Adrenal gland (tissue), 9 donors: ENCODE measurements at regions not wholly inside any gene's neighbourhood (a gene's known extent, or its start where the extent isn't known, plus 50 kb on each side); places are given as distances from the start of the nearest gene placed in this dataset.
"Not testable (repeated sequence)": the region's sequence is repeated elsewhere in the genome, so short reads cannot be mapped to it uniquely, and the experiment has no call there.

Source experiments
- DNase-seq, 7 donors: peaks; one replicate each; pipeline ENCODE4 v3.0.0-alpha.2; 2019 to 2020
- H3K27ac ChIP-seq, 5 donors: fragments of 200-600 bp; sonication (generic) in 4 of 5; 1 replicate in 3 of 5; 2 replicates in 2 of 5; pipeline versions ENCODE4 v1.5.1 to v1.8.0; 2016 to 2020; ENCODE audit warnings: mild to moderate bottlenecking in 1 of 5
- H3K27me3 ChIP-seq: fragments of 200-600 bp; 2 replicates; pipeline ENCODE4 v1.8.0; 2021
- H3K36me3 ChIP-seq, 2 donors: fragments of 200-600 bp; replicated peaks in 1 of 2; 1 replicate in 1 of 2; 2 replicates in 1 of 2; pipeline versions ENCODE4 v1.5.1 to v1.8.0; 2018 to 2022
- H3K4me1 ChIP-seq, 2 donors: fragments of 200-600 bp; replicated peaks in 1 of 2; 1 replicate in 1 of 2; 2 replicates in 1 of 2; pipeline versions ENCODE4 v1.5.1 to v1.8.0; 2018 to 2021
- H3K4me3 ChIP-seq, 4 donors: fragments of 200-600 bp; sonication (generic) in 3 of 4; one replicate each; pipeline ENCODE4 v1.5.1; 2016 to 2018
- H3K9me3 ChIP-seq, 3 donors: fragments of 200-600 bp; sonication (generic) in 1 of 3; replicated peaks in 1 of 3; 1 replicate in 2 of 3; 2 replicates in 1 of 3; pipeline versions ENCODE4 v1.5.1 to v1.8.0; 2016 to 2021
- POLR2A ChIP-seq, 2 donors: fragments of 450-650 bp; IDR thresholded peaks; one replicate each; pipeline ENCODE4 v1.6.1; 2017; ENCODE audit warnings: antibody characterized with exemption in 2 of 2, mild to moderate bottlenecking in 2 of 2, moderate library complexity in 1 of 2
- WGBS, 4 donors: extraction: QIAGEN DNeasy Blood & Tissue Kit in 2 of 4; methylation state at CpG; one replicate each; pipeline versions ENCODE4 v1.1.5 to v1.1.7; 2013 to 2017; 5-methylcytosine and 5-hydroxymethylcytosine counted together
- intact Hi-C, 2 donors: fragments of 100-400 bp; cut with DNase I; formaldehyde crosslinking; loops; one replicate each; pipeline versions ENCODE4 v1.14.1 to v1.15.0; 2022 to 2023
- TF ChIP-seq, protein P1 (sequence below), 6 experiments: fragments of 450-650 bp in 4 of 6; fragments of 200-600 bp in 2 of 6; sonication (generic) in 1 of 6; IDR thresholded peaks; 1 replicate in 5 of 6; 2 replicates in 1 of 6; pipeline versions ENCODE4 v1.5.1 to v1.8.0; 2016 to 2021; ENCODE audit warnings: antibody characterized with exemption in 6 of 6, mild to moderate bottlenecking in 2 of 6, moderate library complexity in 1 of 6
- donor health status: healthy with polysubstance abuse.
- donor health status: Bipolar disorder and iron deficiency.
- donor health status: DM: yes; HTN: yes; CAD: no.
- donor health status: DM: no; HTN: no; CAD: no.
- donor health status: DM: no; HTN: no; CAD: no.

DNA sequence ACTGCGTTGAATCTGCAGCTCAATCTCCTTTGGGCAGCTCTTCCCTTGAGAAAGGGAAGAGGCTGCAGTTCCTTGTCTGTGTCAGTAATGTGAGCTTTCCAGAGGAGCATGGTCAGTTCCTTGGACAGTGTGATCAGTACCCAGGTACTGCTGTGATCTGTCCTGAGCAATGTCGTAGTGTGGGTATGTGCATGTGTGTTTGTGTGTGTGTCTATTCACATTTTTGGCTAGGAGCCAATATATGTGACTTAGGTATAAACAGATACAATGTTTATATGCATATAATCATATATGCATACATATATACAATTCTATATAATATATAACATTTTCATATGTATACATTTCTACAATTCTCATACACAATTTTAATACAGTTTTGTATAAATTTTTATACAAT lies 85.4 kb upstream of the OLIG3 start:
- 58 to 88% (median 74%) methylated on average over 2 of the region's 2 CpGs for WGBS, 4 donors
- H3K4me1 ChIP-seq = no peaks in the 10 kb centered on the region

DNA sequence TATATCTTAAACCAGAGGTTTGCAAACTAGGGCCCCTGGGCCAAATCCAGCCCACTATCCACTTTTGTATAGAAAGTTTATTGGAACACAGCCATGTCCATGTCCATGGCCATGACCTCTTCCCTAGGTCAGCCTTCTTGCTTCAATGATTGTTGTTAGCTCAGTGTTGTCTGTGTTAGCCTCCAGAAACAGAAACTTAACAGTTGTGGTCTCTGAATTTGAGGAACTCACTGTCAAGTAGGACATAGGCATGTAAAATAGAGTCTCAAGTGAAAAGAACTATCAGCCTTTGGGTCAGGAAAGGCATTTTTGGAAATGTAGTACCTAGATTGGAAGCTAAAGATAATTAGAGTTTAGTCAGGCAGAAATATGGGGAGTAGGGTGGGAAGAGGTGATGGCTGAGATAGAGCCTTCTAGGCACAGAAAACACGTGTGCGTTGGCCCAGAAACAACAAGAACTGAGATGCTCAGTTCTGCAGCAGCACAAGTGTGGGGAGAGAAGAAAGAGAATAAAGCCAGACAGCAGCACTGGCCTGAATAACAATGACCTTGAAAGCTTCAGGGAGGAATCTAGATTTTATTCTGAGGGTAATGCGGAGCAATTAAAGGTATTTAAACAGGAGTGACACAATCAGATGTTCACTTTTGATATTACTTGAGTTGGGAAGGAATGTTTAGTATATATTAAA lies 87.0 kb upstream of the OLIG3 start:
- WGBS, 4 donors = 35 to 47% (median 43%) methylated on average over 3 of the region's 3 CpGs
- DNase-seq = no peak

More for the DNA sequence above, 85.4 kb upstream of the OLIG3 start:
- intact Hi-C loops = no loop called here
- Histone ChIP-seq H3K27me3 (no peaks in the 10 kb centered on the region), H3K27ac (no peak overlapping the region), H3K36me3 (no peaks in the 10 kb centered on the region), H3K9me3 (no peaks in the 10 kb centered on the region), H3K4me3 (no peak overlapping the region)
- no peak for DNase-seq
- TF ChIP-seq, protein P1, sequence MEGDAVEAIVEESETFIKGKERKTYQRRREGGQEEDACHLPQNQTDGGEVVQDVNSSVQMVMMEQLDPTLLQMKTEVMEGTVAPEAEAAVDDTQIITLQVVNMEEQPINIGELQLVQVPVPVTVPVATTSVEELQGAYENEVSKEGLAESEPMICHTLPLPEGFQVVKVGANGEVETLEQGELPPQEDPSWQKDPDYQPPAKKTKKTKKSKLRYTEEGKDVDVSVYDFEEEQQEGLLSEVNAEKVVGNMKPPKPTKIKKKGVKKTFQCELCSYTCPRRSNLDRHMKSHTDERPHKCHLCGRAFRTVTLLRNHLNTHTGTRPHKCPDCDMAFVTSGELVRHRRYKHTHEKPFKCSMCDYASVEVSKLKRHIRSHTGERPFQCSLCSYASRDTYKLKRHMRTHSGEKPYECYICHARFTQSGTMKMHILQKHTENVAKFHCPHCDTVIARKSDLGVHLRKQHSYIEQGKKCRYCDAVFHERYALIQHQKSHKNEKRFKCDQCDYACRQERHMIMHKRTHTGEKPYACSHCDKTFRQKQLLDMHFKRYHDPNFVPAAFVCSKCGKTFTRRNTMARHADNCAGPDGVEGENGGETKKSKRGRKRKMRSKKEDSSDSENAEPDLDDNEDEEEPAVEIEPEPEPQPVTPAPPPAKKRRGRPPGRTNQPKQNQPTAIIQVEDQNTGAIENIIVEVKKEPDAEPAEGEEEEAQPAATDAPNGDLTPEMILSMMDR (IDR thresholded peaks at IDR 0.05) = no peak
- no peak for TF ChIP-seq POLR2A (IDR thresholded peaks at IDR 0.05)

DNA sequence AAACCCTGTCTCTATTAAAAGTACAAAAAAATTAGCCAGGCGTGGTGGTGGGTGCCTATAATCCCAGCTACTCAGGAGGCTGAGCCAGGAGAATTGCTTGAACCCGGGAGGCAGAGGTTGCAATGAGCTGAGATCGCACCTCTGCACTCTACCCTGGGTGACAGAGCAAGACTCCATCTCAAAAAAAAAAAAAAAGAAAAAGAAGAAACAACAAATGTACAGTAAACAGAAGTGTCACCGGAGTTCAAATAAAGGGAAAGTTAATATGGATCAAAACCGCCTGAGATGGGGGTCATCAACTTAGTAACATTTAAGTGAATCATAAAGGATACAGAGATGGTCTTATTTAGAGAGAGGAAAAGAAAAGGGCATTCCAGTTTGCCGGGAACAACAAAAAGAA lies 89.3 kb upstream of the OLIG3 start:
- intact Hi-C loops, H3K36me3 ChIP-seq, H3K27me3 ChIP-seq, H3K4me3 ChIP-seq, H3K27ac ChIP-seq, H3K9me3 ChIP-seq, H3K4me1 ChIP-seq, DNase-seq: not testable (repeated sequence)
- 84 to 90% (median 88%) methylated on average over 6 of the region's 6 CpGs for WGBS, 4 donors

More for the DNA sequence above, 87.0 kb upstream of the OLIG3 start:
- no peaks in the 10 kb centered on the region for H3K4me1 ChIP-seq
- H3K27ac ChIP-seq = no peak overlapping the region
- H3K27me3 ChIP-seq = peaks cover 6% of the 10 kb centered on the region
- no peaks in the 10 kb centered on the region for H3K9me3 ChIP-seq
- H3K36me3 ChIP-seq = no peaks in the 10 kb centered on the region
- TF ChIP-seq, protein P1 (IDR thresholded peaks at IDR 0.05) = no peak
- no peak for TF ChIP-seq POLR2A (IDR thresholded peaks at IDR 0.05)
- intact Hi-C loops = no loop called here
- H3K4me3 ChIP-seq = no peak overlapping the region

DNA sequence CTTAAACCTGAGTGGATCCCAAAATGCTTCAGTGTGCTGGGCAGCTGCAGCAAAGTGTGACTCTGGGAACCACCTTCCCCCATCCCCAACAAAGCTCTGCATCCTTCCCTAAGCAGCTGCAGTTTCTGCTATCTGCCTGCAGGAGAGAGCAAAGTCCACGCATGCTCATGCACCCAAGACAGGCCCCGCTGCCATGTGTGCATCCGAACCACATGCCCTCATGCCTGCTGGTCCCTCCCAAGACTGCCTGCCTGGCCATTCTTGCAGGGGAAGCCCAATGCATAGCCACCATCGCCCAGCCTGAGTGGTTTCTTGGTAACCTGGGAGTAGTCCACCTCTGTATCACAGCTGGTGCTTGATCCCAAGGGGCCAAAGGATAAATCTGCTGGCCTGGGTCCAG lies 94.3 kb upstream of the OLIG3 start:
- intact Hi-C loops = no loop called here

More for the DNA sequence above, 94.3 kb upstream of the OLIG3 start:
- 78 to 80% (median 78%) methylated on average over 3 to 4 of the region's 4 CpGs for whole genome bisulfite sequencing, 4 donors
- Histone ChIP-seq H3K36me3 (no peaks in the 10 kb centered on the region), H3K4me3 (no peak overlapping the region), H3K4me1 (no peaks in the 10 kb centered on the region), H3K27me3 (peaks cover 6% of the 10 kb centered on the region), H3K9me3 (no peaks in the 10 kb centered on the region), H3K27ac (no peak overlapping the region)
- no peak for DNase-seq
- TF ChIP-seq, protein P1 (IDR thresholded peaks at IDR 0.05) = no peak
- no peak for TF ChIP-seq POLR2A (IDR thresholded peaks at IDR 0.05)
